ENCODE measurements at regions not wholly inside any gene's neighbourhood (a gene's known extent, or its start where the extent isn't known, plus 50 kb on each side); places are given as distances from the start of the nearest gene placed in this dataset.

DNA sequence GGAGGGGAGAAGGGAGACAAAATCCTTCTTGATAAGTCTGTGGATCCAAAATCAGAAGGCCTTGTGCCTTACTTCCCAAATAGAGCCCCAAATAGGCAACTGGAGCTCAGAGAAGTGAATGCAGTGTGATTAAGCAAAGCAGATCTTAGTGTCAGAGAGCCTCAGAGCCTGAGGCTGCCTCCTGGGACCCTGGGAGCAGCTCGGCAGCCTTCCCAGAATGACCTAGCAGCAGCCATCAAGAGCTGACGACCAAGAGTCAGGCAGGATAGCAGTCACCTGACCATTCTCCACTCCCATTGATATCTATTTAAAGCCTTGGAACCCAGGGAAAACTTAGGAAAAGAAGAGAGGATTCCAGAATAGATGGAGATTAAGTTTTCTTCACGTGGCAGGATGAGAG, 78.0 kb upstream of the SMYD2 start:
- H3K9me3 ChIP-seq: no peaks in the 10 kb centered on the region
- H3K4me3 ChIP-seq: no peak overlapping the region
- H3K27ac ChIP-seq (replicated peaks in 1 of 4): no peak overlapping the region
- no peak for TF ChIP-seq POLR2AphosphoS5 (IDR thresholded peaks at IDR 0.05)
- no peak for TF ChIP-seq POLR2A (IDR thresholded peaks at IDR 0.05; ENCODE audit: low read depth)
- no peak for TF ChIP-seq EP300 (IDR thresholded peaks at IDR 0.05)
- TF ChIP-seq, protein P1, sequence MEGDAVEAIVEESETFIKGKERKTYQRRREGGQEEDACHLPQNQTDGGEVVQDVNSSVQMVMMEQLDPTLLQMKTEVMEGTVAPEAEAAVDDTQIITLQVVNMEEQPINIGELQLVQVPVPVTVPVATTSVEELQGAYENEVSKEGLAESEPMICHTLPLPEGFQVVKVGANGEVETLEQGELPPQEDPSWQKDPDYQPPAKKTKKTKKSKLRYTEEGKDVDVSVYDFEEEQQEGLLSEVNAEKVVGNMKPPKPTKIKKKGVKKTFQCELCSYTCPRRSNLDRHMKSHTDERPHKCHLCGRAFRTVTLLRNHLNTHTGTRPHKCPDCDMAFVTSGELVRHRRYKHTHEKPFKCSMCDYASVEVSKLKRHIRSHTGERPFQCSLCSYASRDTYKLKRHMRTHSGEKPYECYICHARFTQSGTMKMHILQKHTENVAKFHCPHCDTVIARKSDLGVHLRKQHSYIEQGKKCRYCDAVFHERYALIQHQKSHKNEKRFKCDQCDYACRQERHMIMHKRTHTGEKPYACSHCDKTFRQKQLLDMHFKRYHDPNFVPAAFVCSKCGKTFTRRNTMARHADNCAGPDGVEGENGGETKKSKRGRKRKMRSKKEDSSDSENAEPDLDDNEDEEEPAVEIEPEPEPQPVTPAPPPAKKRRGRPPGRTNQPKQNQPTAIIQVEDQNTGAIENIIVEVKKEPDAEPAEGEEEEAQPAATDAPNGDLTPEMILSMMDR (IDR thresholded peaks at IDR 0.05): no peak
- DNase-seq (ENCODE audit: extremely low spot score): no peak
- H3K27me3 ChIP-seq: peaks cover 0 to 4% (median 0%) of the 10 kb centered on the region in 4 donors
- WGBS: 70% methylated on average over 3 of the region's 3 CpGs
- no peaks in the 10 kb centered on the region for H3K4me1 ChIP-seq
- intact Hi-C loops (cut with DNase I): no loop called here
- no peaks in the 10 kb centered on the region for H3K36me3 ChIP-seq

DNA sequence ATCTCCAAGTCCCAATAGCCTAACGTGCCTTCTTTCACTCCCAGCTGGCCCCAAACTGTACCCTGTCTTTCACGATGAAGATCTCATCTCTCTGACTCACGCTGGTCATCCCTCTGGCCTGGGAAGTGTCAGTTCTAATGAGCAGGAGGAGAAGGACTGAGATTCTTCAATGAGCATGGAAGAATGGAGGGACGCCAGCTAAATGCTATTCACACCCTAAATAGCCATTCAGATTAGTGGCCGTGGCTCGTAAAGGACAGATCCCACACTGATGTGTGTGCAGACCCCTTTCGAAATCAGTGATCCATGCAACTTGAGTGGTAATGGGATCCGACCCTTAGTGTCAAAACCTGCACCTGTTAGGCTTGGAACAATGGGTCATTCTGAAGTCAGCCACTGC, 75.9 kb upstream of the SMYD2 start:
- no peaks in the 10 kb centered on the region for H3K9me3 ChIP-seq
- intact Hi-C loops (cut with DNase I): no loop called here
- TF ChIP-seq POLR2AphosphoS5 (IDR thresholded peaks at IDR 0.05) (no peak), EP300 (IDR thresholded peaks at IDR 0.05) (no peak), POLR2A (IDR thresholded peaks at IDR 0.05; ENCODE audit: low read depth) (no peak)
- TF ChIP-seq, protein P1 (IDR thresholded peaks at IDR 0.05): no peak
- H3K36me3 ChIP-seq: no peaks in the 10 kb centered on the region
- H3K4me3 ChIP-seq: no peak overlapping the region
- no peak for DNase-seq (ENCODE audit: extremely low spot score)
- no peak overlapping the region for H3K27ac ChIP-seq (replicated peaks in 1 of 4)
- H3K4me1 ChIP-seq: no peaks in the 10 kb centered on the region
- no peaks in the 10 kb centered on the region for H3K27me3 ChIP-seq
- WGBS: 74% methylated on average over 8 of the region's 8 CpGs

DNA sequence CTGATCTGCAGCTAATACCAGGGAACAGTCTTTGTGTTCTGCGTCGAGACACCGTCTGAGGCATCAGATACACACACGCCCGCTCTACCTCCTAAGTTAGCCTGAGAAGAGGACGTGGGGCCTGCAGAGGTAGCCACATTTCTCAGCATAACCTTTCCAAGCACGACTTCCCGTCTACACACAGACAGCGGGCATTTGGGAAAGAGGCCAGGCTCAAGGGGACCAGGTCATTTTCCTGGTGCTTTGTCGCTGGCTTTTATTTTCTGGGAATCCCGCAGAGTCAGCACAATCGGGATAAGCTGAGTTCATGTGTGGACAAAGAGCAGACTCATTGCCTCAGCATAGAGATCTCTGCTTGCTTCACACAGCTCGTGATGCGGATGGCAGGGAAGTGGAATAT, 72.5 kb upstream of the SMYD2 start:
- intact Hi-C loops (cut with DNase I): no loop called here
- no peak overlapping the region for H3K27ac ChIP-seq (replicated peaks in 1 of 4)
- no peaks in the 10 kb centered on the region for H3K36me3 ChIP-seq
- no peak for DNase-seq (ENCODE audit: extremely low spot score)
- no peaks in the 10 kb centered on the region for H3K4me1 ChIP-seq
- no peaks in the 10 kb centered on the region for H3K27me3 ChIP-seq
- WGBS: 89% methylated on average over 14 of the region's 14 CpGs
- no peak overlapping the region for H3K4me3 ChIP-seq
- H3K9me3 ChIP-seq: no peaks in the 10 kb centered on the region
- TF ChIP-seq EP300 (IDR thresholded peaks at IDR 0.05) (no peak), POLR2A (IDR thresholded peaks at IDR 0.05; ENCODE audit: low read depth) (no peak)

DNA sequence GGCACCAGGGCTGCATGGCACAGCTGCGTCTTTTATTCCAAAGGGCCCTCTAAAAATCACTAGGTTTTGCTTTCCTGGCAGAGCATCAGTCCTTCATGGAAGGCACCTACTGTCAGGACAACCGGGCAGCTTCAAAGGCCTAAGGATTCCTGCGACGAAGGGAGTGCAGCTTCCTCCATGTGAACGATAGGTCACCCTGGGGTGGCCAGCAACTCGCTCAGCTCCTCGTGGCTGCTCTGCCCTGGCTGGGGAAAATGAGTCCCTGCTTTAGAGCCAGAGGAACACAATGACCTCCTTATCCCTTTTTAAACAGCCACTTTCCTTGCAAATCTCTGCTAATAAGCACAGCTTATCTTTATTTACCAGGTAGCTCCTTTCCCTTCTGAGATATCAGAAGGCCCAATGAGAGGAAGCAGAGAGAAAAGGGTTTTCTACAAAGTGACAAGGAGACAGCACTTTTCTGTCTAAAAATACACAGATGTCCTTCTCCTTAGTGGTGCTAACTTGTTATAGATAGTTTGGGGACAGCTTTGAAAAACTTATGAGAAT, 71.6 kb upstream of the SMYD2 start:
- DNase-seq (ENCODE audit: extremely low spot score): no peak
- intact Hi-C loops (cut with DNase I): no loop called here
- Histone ChIP-seq H3K4me3 (no peak overlapping the region), H3K36me3 (no peaks in the 10 kb centered on the region), H3K27ac (replicated peaks in 1 of 4) (no peak overlapping the region), H3K4me1 (peaks cover 0 to 3% (median 3%) of the 10 kb centered on the region in 4 donors), H3K9me3 (no peaks in the 10 kb centered on the region), H3K27me3 (no peaks in the 10 kb centered on the region)
- 78% methylated on average over 5 of the region's 7 CpGs for WGBS
- TF ChIP-seq, protein P1 (IDR thresholded peaks at IDR 0.05): no peak
- TF ChIP-seq POLR2A (IDR thresholded peaks at IDR 0.05; ENCODE audit: low read depth) (no peak), POLR2AphosphoS5 (IDR thresholded peaks at IDR 0.05) (no peak), EP300 (IDR thresholded peaks at IDR 0.05) (no peak)

DNA sequence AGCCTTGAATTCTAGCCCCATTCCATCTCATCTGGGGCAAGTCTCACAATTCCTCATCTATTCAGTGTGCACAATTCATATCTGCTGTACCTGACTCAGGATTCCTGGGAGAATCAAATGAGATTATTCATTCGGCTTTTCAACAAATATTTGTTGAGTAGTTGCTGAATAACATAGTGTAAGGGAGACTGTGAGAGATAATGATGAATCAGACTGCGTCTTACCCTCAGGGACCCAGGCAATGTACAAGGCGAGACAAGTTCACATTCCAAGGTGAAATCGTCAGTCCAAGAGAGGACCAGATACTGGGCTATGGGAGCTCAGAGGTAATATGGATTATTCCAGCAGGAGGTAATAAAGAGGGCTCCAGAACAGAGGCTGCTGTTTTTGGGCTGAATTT, 67.8 kb upstream of the SMYD2 start:
- peaks cover 0 to 5% (median 5%) of the 10 kb centered on the region in 4 donors for H3K4me1 ChIP-seq
- TF ChIP-seq, protein P1 (IDR thresholded peaks at IDR 0.05): no peak
- TF ChIP-seq POLR2AphosphoS5 (IDR thresholded peaks at IDR 0.05): no peak
- TF ChIP-seq POLR2A (IDR thresholded peaks at IDR 0.05; ENCODE audit: low read depth): no peak
- no peak for TF ChIP-seq EP300 (IDR thresholded peaks at IDR 0.05)
- H3K27me3 ChIP-seq: peaks cover 0 to 7% (median 0%) of the 10 kb centered on the region in 4 donors
- no peaks in the 10 kb centered on the region for H3K36me3 ChIP-seq
- H3K4me3 ChIP-seq: no peak overlapping the region
- intact Hi-C loops (cut with DNase I): no loop called here
- no peaks in the 10 kb centered on the region for H3K9me3 ChIP-seq
- H3K27ac ChIP-seq (replicated peaks in 1 of 4): no peak overlapping the region
- DNase-seq (ENCODE audit: extremely low spot score): no peak
- WGBS: 59% methylated on average over 4 of the region's 4 CpGs

Data from esophagus muscularis mucosa (tissue), 4 donors.